A673 (cell line): ENCODE measurements at regions not wholly inside any gene's neighbourhood (a gene's known extent, or its start where the extent isn't known, plus 50 kb on each side); places are given as distances from the start of the nearest gene placed in this dataset.

Experiments
- BruUV-seq: library from RNA; stranded (reverse); fragments of 400-500 nt; replicated peaks from 2 replicates; lab custom pipeline; 2021; lab: Mats Ljungman, UMichigan
- CTCF ChIA-PET: fragments of 300-600 bp; sonication (Branson Sonifier 250); formaldehyde crosslinking; loops from one replicate; lab custom pipeline; 2022; ENCODE audit warnings: antibody characterized with exemption; lab: Charles Lee
- POLR2A ChIA-PET: fragments of 300-600 bp; sonication (Branson Sonifier 250); formaldehyde crosslinking; loops from one replicate; lab custom pipeline; 2022; ENCODE audit warnings: antibody characterized with exemption; ENCODE audit not compliant: low non-redundant PET; lab: Charles Lee
- DNase-seq: peaks from one replicate; pipeline ENCODE4 v3.0.0-alpha.2; 2015; ENCODE audit warnings: low spot score
- H3K27ac ChIP-seq: fragments of 200-600 bp; sonication (generic); 2 replicates; pipeline ENCODE4 v1.5.1; 2016; ENCODE audit warnings: mixed run types, low read depth, mild to moderate bottlenecking, mixed read lengths, antibody characterized with exemption, low read length; ENCODE audit not compliant: poor library complexity, severe bottlenecking
- H3K27me3 ChIP-seq: fragments of 200-600 bp; sonication (generic); replicated peaks from 2 replicates; pipeline ENCODE4 v1.6.1; 2017; ENCODE audit warnings: mixed run types, low read depth, mild to moderate bottlenecking, mixed read lengths, antibody characterized with exemption, low read length; ENCODE audit not compliant: insufficient read depth, poor library complexity
- H3K36me3 ChIP-seq: fragments of 200-600 bp; sonication (generic); 2 replicates; pipeline ENCODE4 v1.6.1; 2016; ENCODE audit warnings: mixed run types, mild to moderate bottlenecking, mixed read lengths, antibody characterized with exemption, low read length; ENCODE audit not compliant: insufficient read depth, poor library complexity, severe bottlenecking
- H3K4me1 ChIP-seq: fragments of 200-600 bp; sonication (generic); 2 replicates; pipeline ENCODE4 v1.6.1; 2017; ENCODE audit warnings: mixed run types, mild to moderate bottlenecking, mixed read lengths, antibody characterized with exemption, low read length; ENCODE audit not compliant: insufficient read depth, poor library complexity, severe bottlenecking
- H3K4me3 ChIP-seq: fragments of 200-600 bp; sonication (generic); 2 replicates; pipeline ENCODE4 v1.5.1; 2016; ENCODE audit warnings: low read depth, mixed run types, mild to moderate bottlenecking, mixed read lengths, low read length; ENCODE audit not compliant: poor library complexity, severe bottlenecking
- H3K9me3 ChIP-seq: fragments of 200-600 bp; sonication (generic); 2 replicates; pipeline ENCODE4 v1.6.1; 2016; ENCODE audit warnings: mixed run types, low read depth, mild to moderate bottlenecking, mixed read lengths, antibody characterized with exemption, low read length; ENCODE audit not compliant: poor library complexity, severe bottlenecking
- EZH2 ChIP-seq: fragments of 200-600 bp; sonication (generic); IDR thresholded peaks from 2 replicates; pipeline ENCODE4 v1.6.1; 2017; ENCODE audit warnings: borderline replicate concordance, low read depth, mild to moderate bottlenecking, mixed read lengths, antibody characterized with exemption, low read length; ENCODE audit not compliant: poor library complexity, severe bottlenecking
- intact Hi-C: fragments of 100-400 bp; cut with micrococcal nuclease; formaldehyde crosslinking; loops from one replicate; pipeline ENCODE4 v1.10.0; 2022; ENCODE audit not compliant: unreplicated experiment
- TF ChIP-seq, protein P1 (sequence below): fragments of 300-800, 200-600 bp; sonication (generic); conservative IDR thresholded peaks from 2 replicates; pipeline ENCODE4 v1.5.1; 2017; ENCODE audit warnings: low read depth, mild to moderate bottlenecking, antibody characterized with exemption, low read length, moderate library complexity, mixed read lengths

DNA sequence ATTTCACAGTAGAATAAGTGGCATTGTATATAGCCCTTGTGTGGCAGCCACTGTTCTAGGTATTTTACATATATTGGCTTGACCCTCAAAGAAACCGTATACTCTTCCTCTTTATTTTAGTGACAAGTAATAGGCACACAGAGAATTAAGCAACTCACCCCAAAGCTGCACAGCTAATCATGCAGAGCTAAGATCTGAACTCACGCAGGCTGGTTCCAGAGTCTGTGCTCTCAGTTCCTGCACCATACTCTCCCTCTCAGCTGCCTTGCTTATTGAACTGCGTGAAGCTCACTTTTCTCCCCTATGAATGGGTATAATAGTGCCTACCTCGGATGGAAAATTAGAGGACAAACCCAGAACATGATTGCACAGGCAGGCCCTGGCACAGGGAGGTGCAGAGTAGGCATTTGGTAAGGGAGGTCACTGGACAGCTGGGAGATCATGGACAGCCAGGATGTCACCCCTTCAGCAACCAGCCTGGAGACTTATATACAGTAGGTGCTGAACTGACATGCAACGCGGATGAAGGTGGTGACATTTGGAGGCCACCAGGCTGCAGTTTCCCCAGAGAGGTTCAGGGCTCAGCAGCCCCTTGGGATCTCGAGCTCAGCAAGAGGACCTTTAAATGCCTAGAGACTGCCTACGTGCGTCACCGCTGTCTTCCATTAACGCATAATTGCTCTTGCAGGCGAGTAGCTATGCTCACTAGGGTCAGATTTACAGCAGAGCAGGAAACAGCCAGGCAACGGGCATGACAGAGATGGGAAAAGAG lies 78.4 kb upstream of the TP53I11 start:
- ChIA-PET CTCF (no interaction called here), POLR2A (no interaction called here)
- Histone ChIP-seq H3K4me1 (no peaks in the 10 kb centered on the region), H3K36me3 (no peaks in the 10 kb centered on the region), H3K4me3 (no peak overlapping the region), H3K27ac (no peak overlapping the region), H3K27me3 (no peaks in the 10 kb centered on the region), H3K9me3 (no peaks in the 10 kb centered on the region)
- intact Hi-C loops = no loop called here
- BruUV-seq = no TSS peak
- TF ChIP-seq, protein P1, sequence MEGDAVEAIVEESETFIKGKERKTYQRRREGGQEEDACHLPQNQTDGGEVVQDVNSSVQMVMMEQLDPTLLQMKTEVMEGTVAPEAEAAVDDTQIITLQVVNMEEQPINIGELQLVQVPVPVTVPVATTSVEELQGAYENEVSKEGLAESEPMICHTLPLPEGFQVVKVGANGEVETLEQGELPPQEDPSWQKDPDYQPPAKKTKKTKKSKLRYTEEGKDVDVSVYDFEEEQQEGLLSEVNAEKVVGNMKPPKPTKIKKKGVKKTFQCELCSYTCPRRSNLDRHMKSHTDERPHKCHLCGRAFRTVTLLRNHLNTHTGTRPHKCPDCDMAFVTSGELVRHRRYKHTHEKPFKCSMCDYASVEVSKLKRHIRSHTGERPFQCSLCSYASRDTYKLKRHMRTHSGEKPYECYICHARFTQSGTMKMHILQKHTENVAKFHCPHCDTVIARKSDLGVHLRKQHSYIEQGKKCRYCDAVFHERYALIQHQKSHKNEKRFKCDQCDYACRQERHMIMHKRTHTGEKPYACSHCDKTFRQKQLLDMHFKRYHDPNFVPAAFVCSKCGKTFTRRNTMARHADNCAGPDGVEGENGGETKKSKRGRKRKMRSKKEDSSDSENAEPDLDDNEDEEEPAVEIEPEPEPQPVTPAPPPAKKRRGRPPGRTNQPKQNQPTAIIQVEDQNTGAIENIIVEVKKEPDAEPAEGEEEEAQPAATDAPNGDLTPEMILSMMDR = no peak
- TF ChIP-seq EZH2 = no peak
- no peak for DNase-seq

DNA sequence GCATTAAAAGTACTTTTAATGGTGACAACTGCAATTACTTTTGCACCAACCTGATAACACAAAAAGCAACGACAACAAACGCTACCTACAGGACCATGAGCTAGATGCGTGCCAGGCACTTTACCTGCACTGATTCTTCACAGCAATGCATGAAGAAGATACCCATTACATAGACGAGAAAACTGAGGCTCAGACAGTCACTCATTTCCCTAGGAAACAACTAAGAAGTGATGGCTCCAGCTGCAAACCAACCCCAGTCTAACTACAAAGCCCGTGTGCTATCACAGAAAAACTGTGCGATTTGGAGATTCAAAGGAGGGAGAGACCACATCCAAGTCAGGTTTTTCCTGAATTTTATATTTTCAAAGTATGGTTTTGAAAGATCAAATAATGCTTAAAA lies 80.1 kb upstream of the TP53I11 start:
- intact Hi-C loops = no loop called here
- no peaks in the 10 kb centered on the region for H3K36me3 ChIP-seq
- no peak overlapping the region for H3K27ac ChIP-seq
- TF ChIP-seq, protein P1 = no peak
- TF ChIP-seq EZH2 = no peak
- BruUV-seq = no TSS peak
- H3K4me1 ChIP-seq = no peaks in the 10 kb centered on the region
- DNase-seq = no peak
- no peaks in the 10 kb centered on the region for H3K9me3 ChIP-seq
- H3K4me3 ChIP-seq = no peak overlapping the region
- no peaks in the 10 kb centered on the region for H3K27me3 ChIP-seq
- ChIA-PET POLR2A (no interaction called here), CTCF (interaction anchor here (0.6 kb wide), 1 partner anchor 10 kb away, joined by 4 read pairs; no protein-coding TSS in a partner anchor)

- H3K4me3 ChIP-seq = no peak overlapping the region
- intact Hi-C loops = no loop called here
- no peaks in the 10 kb centered on the region for H3K4me1 ChIP-seq
- ChIA-PET CTCF (no interaction called here), POLR2A (no interaction called here)
- DNase-seq = no peak
- H3K9me3 ChIP-seq = no peaks in the 10 kb centered on the region
- no peak for TF ChIP-seq EZH2
- TF ChIP-seq, protein P1 = no peak
- no peaks in the 10 kb centered on the region for H3K27me3 ChIP-seq
- H3K27ac ChIP-seq = no peak overlapping the region
- no TSS peak for BruUV-seq
- H3K36me3 ChIP-seq = no peaks in the 10 kb centered on the region
These were observed 81.3 kb upstream of the TP53I11 start for GRCh38 chr11:45031912-45032519.
